Aorta (tissue), 5 donors: ENCODE measurements at regions not wholly inside any gene's neighbourhood (a gene's known extent, or its start where the extent isn't known, plus 50 kb on each side); places are given as distances from the start of the nearest gene placed in this dataset.

Source experiments
- ATAC-seq: fragments of 200-7000 bp; cut with Tn5 transposase; one replicate; pipeline ENCODE4 v1.9.1; 2022; ENCODE audit warnings: moderate library complexity; ENCODE audit not compliant: low FRiP score
- DNase-seq, 2 donors: peaks; one replicate each; pipeline ENCODE4 v3.0.0-alpha.2; 2020
- H3K27ac ChIP-seq, 2 donors: one replicate each; pipeline ENCODE4 v1.5.1; 2013; ENCODE audit warnings: low read length in 2 of 2, mild to moderate bottlenecking in 2 of 2, moderate library complexity in 2 of 2, control low read depth in 1 of 2, inconsistent platforms in 1 of 2, low read depth in 1 of 2
- H3K27me3 ChIP-seq, 2 donors: one replicate each; pipeline ENCODE4 v1.6.1; 2013; ENCODE audit warnings: control low read depth in 1 of 2, low read length in 1 of 2, mild to moderate bottlenecking in 1 of 2, moderate library complexity in 1 of 2; ENCODE audit not compliant: insufficient read depth in 2 of 2, control insufficient read depth in 1 of 2
- H3K36me3 ChIP-seq, 2 donors: one replicate each; pipeline ENCODE4 v1.6.1; 2013; ENCODE audit warnings: control low read depth in 1 of 2, low read length in 1 of 2, mild to moderate bottlenecking in 1 of 2; ENCODE audit not compliant: insufficient read depth in 2 of 2, control insufficient read depth in 1 of 2
- H3K4me1 ChIP-seq, 2 donors: one replicate each; pipeline ENCODE4 v1.6.1; 2013; ENCODE audit warnings: low read length in 2 of 2, control low read depth in 1 of 2, mild to moderate bottlenecking in 1 of 2, moderate library complexity in 1 of 2; ENCODE audit not compliant: insufficient read depth in 2 of 2, control insufficient read depth in 1 of 2
- H3K4me3 ChIP-seq, 2 donors: one replicate each; pipeline ENCODE4 v1.5.1; 2013; ENCODE audit warnings: low read length in 2 of 2, control low read depth in 1 of 2, mild to moderate bottlenecking in 1 of 2
- H3K9me3 ChIP-seq: one replicate; pipeline ENCODE4 v1.6.1; 2013; ENCODE audit warnings: mild to moderate bottlenecking, low read length; ENCODE audit not compliant: control insufficient read depth
- WGBS, 2 donors: extraction: QIAGEN DNeasy Blood & Tissue Kit; methylation state at CpG; one replicate each; pipeline ENCODE4 v1.1.7; 2013; 5-methylcytosine and 5-hydroxymethylcytosine counted together
- intact Hi-C, 2 donors: fragments of 100-400 bp; cut with DNase I; formaldehyde crosslinking; loops; one replicate each; pipeline versions ENCODE4 v1.14.2 to v1.15.0; 2022
- donor health status: healthy with polysubstance abuse.
- donor health status: Bipolar disorder and iron deficiency.
- donor health status: DM: no; HTN: no; CAD: no.
- donor health status: DM: no; HTN: no; CAD: no.
- donor health status: DM: yes; HTN: yes; CAD: no.

GRCh38 chr1:8203056-8203455 is 114.9 kb upstream of the SLC45A1 start:
- Histone ChIP-seq H3K36me3 (no peaks in the 10 kb centered on the region), H3K4me3 (no peak overlapping the region), H3K9me3 (no peaks in the 10 kb centered on the region), H3K27ac (peak overlapping the region; percentile 46 to 85), H3K4me1 (peaks cover 2 to 8% of the 10 kb centered on the region in 2 donors), H3K27me3 (no peaks in the 10 kb centered on the region)
- intact Hi-C loops: loop anchor here (5.0 kb wide), 4 partner anchors 66 to 176 kb away; partner anchors contain the start of gene ERRFI1 (in 1 of the 2)
- peak in 1 of 2 donors; percentile 69 for DNase-seq
- WGBS, 2 donors: 89% methylated on average over 9 of the region's 9 CpGs
- peak; percentile 20 for ATAC-seq

- no peaks in the 10 kb centered on the region for H3K27me3 ChIP-seq
- intact Hi-C loops: loop anchor here (5.0 kb wide), 4 partner anchors 65 to 175 kb away; partner anchors contain the start of gene ERRFI1 (in 1 of the 2)
- peak; percentile 85 for ATAC-seq
- no peaks in the 10 kb centered on the region for H3K9me3 ChIP-seq
- peak; percentile 88 to 89 for DNase-seq
- 5 to 6% methylated on average over 19 of the region's 19 CpGs for WGBS, 2 donors
- H3K4me1 ChIP-seq: peaks cover 2 to 8% of the 10 kb centered on the region in 2 donors
- no peak overlapping the region for H3K4me3 ChIP-seq
- peak overlapping the region; percentile 97 to 100 for H3K27ac ChIP-seq
- no peaks in the 10 kb centered on the region for H3K36me3 ChIP-seq
Observed at GRCh38 chr1:8202182-8202905, 115.6 kb upstream of the SLC45A1 start.

GRCh38 chr1:8201331-8201861 is 116.5 kb upstream of the SLC45A1 start:
- Histone ChIP-seq H3K36me3 (no peaks in the 10 kb centered on the region), H3K4me3 (no peak overlapping the region), H3K27ac (peak overlapping the region; percentile 97 to 100), H3K9me3 (no peaks in the 10 kb centered on the region), H3K27me3 (no peaks in the 10 kb centered on the region), H3K4me1 (peaks cover 2 to 10% of the 10 kb centered on the region in 2 donors)
- intact Hi-C loops: loop anchor here (5.0 kb wide), 4 partner anchors 64 to 174 kb away; partner anchors contain the start of gene ERRFI1 (in 1 of the 2)
- DNase-seq (peak in 1 of 2 donors; percentile 66), ATAC-seq (no peak)
- 43 to 53% methylated on average over 10 of the region's 10 CpGs for WGBS, 2 donors

- 90 to 94% methylated on average over 16 to 18 of the region's 18 CpGs for WGBS, 2 donors
- Histone ChIP-seq H3K4me3 (no peak overlapping the region), H3K36me3 (no peaks in the 10 kb centered on the region), H3K9me3 (no peaks in the 10 kb centered on the region), H3K4me1 (peaks cover 2 to 10% of the 10 kb centered on the region in 2 donors), H3K27ac (peak overlapping the region; percentile 97 to 100), H3K27me3 (no peaks in the 10 kb centered on the region)
- intact Hi-C loops: loop anchor here (5.0 kb wide), 4 partner anchors 63 to 173 kb away; partner anchors contain the start of gene ERRFI1 (in 1 of the 2)
- no peak for ATAC-seq
- peak in 1 of 2 donors; percentile 66 for DNase-seq
Observed at GRCh38 chr1:8200317-8201115, 117.4 kb upstream of the SLC45A1 start.

- Histone ChIP-seq H3K9me3 (no peaks in the 10 kb centered on the region), H3K27ac (peak overlapping the region in 1 of 2 donors; percentile 79), H3K4me1 (peaks cover 2 to 10% of the 10 kb centered on the region in 2 donors), H3K27me3 (no peaks in the 10 kb centered on the region), H3K36me3 (no peaks in the 10 kb centered on the region), H3K4me3 (no peak overlapping the region)
- DNase-seq (peak in 1 of 2 donors; percentile 14), ATAC-seq (no peak)
- WGBS, 2 donors: 97 to 98% methylated on average over 6 of the region's 6 CpGs
- intact Hi-C loops: no loop called here
Observed at GRCh38 chr1:8198522-8198921, 119.4 kb upstream of the SLC45A1 start.

- intact Hi-C loops: no loop called here
- ATAC-seq: peak; percentile 48
Observed at GRCh38 chr1:8197493-8198282, 120.2 kb upstream of the SLC45A1 start.

GRCh38 chr1:8194481-8195227 is 123.3 kb upstream of the SLC45A1 start:
- WGBS, 2 donors: 21 to 27% methylated on average over 14 of the region's 14 CpGs
- DNase-seq (peak in 1 of 2 donors; percentile 69), ATAC-seq (no peak)
- Histone ChIP-seq H3K4me3 (no peak overlapping the region), H3K27me3 (no peaks in the 10 kb centered on the region), H3K4me1 (peaks cover 0 to 3% of the 10 kb centered on the region in 2 donors), H3K27ac (no peak overlapping the region), H3K9me3 (no peaks in the 10 kb centered on the region), H3K36me3 (no peaks in the 10 kb centered on the region)
- intact Hi-C loops: no loop called here

More at GRCh38 chr1:8197493-8198282, 120.2 kb upstream of the SLC45A1 start:
- 24 to 29% methylated on average over 20 of the region's 20 CpGs for WGBS, 2 donors
- H3K36me3 ChIP-seq: no peaks in the 10 kb centered on the region
- H3K27ac ChIP-seq: peak overlapping the region in 1 of 2 donors; percentile 43
- H3K9me3 ChIP-seq: no peaks in the 10 kb centered on the region
- peaks cover 2 to 6% of the 10 kb centered on the region in 2 donors for H3K4me1 ChIP-seq
- peak; percentile 86 to 90 for DNase-seq
- H3K27me3 ChIP-seq: no peaks in the 10 kb centered on the region
- H3K4me3 ChIP-seq: no peak overlapping the region
